Ishikawa (cell line): ENCODE measurements at regions not wholly inside any gene's neighbourhood (a gene's known extent, or its start where the extent isn't known, plus 50 kb on each side); places are given as distances from the start of the nearest gene placed in this dataset.

Source experiments
- CEBPB ChIP-seq: IDR thresholded peaks from 2 replicates; pipeline ENCODE4 v1.6.1; 2012
- CREB1 ChIP-seq: IDR thresholded peaks from 2 replicates; pipeline ENCODE4 v1.6.1; 2012; ENCODE audit warnings: low read depth
- EGR1 ChIP-seq: IDR thresholded peaks from 2 replicates; pipeline ENCODE4 v1.6.1; 2012
- EP300 ChIP-seq: IDR thresholded peaks from 2 replicates; pipeline ENCODE4 v1.6.1; 2012; ENCODE audit warnings: borderline replicate concordance
- FOXM1 ChIP-seq: IDR thresholded peaks from 2 replicates; pipeline ENCODE4 v1.6.1; 2012; ENCODE audit warnings: low read depth, borderline replicate concordance
- NFIC ChIP-seq: IDR thresholded peaks from 2 replicates; pipeline ENCODE4 v1.6.1; 2012
- RAD21 ChIP-seq: IDR thresholded peaks from 2 replicates; pipeline ENCODE4 v1.6.1; 2012; ENCODE audit warnings: low read depth
- TAF1 ChIP-seq: IDR thresholded peaks from 2 replicates; pipeline ENCODE4 v1.6.1; 2012; ENCODE audit warnings: low read depth, mild to moderate bottlenecking
- TCF12 ChIP-seq: IDR thresholded peaks from 2 replicates; pipeline ENCODE4 v1.6.1; 2012; ENCODE audit warnings: low read depth
- TEAD4 ChIP-seq: IDR thresholded peaks from 2 replicates; pipeline ENCODE4 v1.6.1; 2012
- YY1 ChIP-seq: IDR thresholded peaks from 2 replicates; pipeline ENCODE4 v1.6.1; 2012; ENCODE audit warnings: low read depth
- ZBTB7A ChIP-seq: IDR thresholded peaks from 2 replicates; pipeline ENCODE4 v1.6.1; 2012; ENCODE audit warnings: low read depth
- TF ChIP-seq, protein P1 (sequence below): IDR thresholded peaks from 2 replicates; pipeline ENCODE4 v1.6.1; 2012
- TF ChIP-seq, protein P2 (sequence below): IDR thresholded peaks from 2 replicates; pipeline ENCODE4 v1.6.1; 2012; ENCODE audit warnings: low read depth, mild to moderate bottlenecking
- TF ChIP-seq, protein P3 (sequence below): IDR thresholded peaks from 2 replicates; pipeline ENCODE4 v1.6.1; 2012

DNA sequence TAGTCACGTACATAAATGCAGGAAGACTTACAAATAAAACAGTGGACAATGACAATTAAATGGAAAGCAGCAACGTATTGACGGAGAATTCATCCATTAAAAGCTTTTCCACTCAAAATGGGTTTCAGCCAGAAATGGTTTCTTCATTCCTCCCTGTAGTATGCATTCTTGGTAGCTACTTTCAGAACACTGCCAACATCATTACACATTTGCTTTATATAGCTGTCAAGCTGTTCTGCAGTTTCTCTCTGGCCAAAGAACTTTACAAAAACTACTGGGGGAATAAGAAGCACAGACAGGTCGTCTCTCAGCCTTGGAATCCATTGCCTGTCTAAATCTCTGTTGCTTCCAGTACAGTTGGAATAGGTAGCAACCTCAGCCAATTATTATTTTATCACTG, 84.1 kb upstream of the NCKAP5 start:
- TF ChIP-seq RAD21, result no peak
- TF ChIP-seq TEAD4, result no peak
- TF ChIP-seq, protein P1, sequence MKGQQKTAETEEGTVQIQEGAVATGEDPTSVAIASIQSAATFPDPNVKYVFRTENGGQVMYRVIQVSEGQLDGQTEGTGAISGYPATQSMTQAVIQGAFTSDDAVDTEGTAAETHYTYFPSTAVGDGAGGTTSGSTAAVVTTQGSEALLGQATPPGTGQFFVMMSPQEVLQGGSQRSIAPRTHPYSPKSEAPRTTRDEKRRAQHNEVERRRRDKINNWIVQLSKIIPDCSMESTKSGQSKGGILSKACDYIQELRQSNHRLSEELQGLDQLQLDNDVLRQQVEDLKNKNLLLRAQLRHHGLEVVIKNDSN, result no peak
- no peak for TF ChIP-seq ZBTB7A
- no peak for TF ChIP-seq EP300

DNA sequence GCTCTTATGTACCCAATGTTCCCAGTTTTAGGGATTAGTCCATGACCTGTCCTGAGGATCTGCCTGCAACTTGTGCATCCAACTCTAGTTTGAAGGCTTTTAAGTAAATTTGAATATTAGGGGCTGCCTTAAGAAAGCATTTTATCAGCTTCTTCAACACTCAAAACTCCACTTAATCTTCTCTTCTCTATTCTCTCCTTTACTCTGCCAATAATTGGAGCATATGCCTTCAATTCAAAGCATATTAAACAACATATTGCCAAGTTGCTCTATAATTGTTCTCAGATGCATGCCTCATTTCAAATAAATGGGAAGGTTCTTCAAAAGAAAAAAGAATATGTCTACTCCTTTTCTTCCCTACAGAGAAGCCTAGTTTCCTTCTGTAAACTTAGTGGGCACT, 84.8 kb upstream of the NCKAP5 start:
- TF ChIP-seq, protein P2, sequence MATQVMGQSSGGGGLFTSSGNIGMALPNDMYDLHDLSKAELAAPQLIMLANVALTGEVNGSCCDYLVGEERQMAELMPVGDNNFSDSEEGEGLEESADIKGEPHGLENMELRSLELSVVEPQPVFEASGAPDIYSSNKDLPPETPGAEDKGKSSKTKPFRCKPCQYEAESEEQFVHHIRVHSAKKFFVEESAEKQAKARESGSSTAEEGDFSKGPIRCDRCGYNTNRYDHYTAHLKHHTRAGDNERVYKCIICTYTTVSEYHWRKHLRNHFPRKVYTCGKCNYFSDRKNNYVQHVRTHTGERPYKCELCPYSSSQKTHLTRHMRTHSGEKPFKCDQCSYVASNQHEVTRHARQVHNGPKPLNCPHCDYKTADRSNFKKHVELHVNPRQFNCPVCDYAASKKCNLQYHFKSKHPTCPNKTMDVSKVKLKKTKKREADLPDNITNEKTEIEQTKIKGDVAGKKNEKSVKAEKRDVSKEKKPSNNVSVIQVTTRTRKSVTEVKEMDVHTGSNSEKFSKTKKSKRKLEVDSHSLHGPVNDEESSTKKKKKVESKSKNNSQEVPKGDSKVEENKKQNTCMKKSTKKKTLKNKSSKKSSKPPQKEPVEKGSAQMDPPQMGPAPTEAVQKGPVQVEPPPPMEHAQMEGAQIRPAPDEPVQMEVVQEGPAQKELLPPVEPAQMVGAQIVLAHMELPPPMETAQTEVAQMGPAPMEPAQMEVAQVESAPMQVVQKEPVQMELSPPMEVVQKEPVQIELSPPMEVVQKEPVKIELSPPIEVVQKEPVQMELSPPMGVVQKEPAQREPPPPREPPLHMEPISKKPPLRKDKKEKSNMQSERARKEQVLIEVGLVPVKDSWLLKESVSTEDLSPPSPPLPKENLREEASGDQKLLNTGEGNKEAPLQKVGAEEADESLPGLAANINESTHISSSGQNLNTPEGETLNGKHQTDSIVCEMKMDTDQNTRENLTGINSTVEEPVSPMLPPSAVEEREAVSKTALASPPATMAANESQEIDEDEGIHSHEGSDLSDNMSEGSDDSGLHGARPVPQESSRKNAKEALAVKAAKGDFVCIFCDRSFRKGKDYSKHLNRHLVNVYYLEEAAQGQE, result no peak
- TF ChIP-seq EGR1 (no peak), ZBTB7A (no peak), YY1 (no peak), CEBPB (no peak), NFIC (no peak), CREB1 (no peak), FOXM1 (no peak), TEAD4 (no peak)
- TF ChIP-seq, protein P1, result no peak

DNA sequence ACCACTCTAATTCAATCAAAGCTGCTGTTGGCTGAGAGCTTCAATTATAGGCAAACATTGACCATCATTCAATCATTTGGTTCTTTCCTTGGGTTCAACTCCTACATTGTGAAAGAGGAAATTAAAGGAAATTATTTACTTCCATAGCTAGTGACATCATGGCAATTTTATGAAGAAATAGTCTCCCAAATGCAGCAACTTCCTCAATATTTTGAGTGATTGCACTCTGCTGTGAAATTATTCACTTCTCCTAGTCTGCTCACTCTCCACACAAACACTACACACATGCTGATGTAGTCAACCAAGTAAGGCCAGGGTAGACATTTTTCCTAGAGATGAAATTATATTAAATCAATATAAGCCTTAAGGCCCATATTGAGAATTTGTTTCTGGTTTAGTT, 86.7 kb upstream of the NCKAP5 start:
- TF ChIP-seq EP300 (no peak), TAF1 (no peak), ZBTB7A (no peak), YY1 (no peak), FOXM1 (no peak), CREB1 (no peak), TEAD4 (no peak), EGR1 (no peak), CEBPB (no peak), RAD21 (no peak), NFIC (no peak), TCF12 (no peak)
- TF ChIP-seq, protein P2, result no peak
- TF ChIP-seq, protein P3, sequence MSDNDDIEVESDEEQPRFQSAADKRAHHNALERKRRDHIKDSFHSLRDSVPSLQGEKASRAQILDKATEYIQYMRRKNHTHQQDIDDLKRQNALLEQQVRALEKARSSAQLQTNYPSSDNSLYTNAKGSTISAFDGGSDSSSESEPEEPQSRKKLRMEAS, result no peak
- TF ChIP-seq, protein P1, result no peak

DNA sequence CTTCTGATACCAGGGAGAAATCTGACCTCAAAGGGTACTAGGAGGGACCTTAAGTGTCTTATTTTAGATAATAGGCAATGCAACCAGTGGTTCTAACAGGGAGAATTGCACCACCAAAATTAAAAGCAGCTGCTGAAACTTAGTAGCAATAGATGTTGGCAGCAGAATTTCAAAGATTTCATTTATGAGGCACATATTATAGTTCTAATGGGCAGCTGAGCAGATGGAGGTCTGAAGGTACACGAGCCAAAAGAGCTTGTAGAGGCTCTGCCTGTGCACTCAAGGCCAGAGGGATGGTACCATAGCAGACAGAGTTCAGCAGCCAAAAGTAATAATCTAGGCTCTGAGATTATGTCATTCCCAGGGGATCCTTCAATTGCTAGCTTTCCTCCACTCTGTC, 87.3 kb upstream of the NCKAP5 start:
- TF ChIP-seq YY1 (no peak), CEBPB (no peak), TCF12 (no peak), RAD21 (no peak), TAF1 (no peak), NFIC (no peak), TEAD4 (no peak), ZBTB7A (no peak)
- TF ChIP-seq, protein P3, result no peak
- TF ChIP-seq, protein P2, result no peak
- TF ChIP-seq, protein P1, result no peak
